ENCODE measurements at regions not wholly inside any gene's neighbourhood (a gene's known extent, or its start where the extent isn't known, plus 50 kb on each side); places are given as distances from the start of the nearest gene placed in this dataset.

DNA sequence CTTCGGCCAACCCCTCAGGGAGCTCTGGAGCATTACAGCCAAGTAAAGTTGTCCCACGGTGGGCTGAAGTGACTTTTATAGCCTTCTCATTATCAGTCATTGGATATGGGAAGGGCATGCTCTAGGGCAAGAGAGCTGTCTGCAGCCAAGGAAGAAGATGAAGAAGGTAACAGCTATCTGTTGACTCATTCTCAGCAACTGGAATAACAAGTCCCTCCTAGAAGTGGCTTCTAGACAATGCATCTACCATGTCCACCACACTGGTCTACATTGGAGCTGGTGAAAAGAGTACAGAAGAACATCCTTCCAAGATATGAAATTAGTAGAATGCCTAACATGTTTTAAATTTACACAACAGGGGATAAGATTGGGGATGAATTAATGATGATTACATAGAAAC, 524.2 kb downstream of the ACTL7B start:
- intact Hi-C loops (cut with micrococcal nuclease; ENCODE audit: unreplicated experiment) = loop anchor here (10.0 kb wide), 1 partner anchor 63 kb away; no protein-coding TSS in a partner anchor
- no TSS peak for BruUV-seq (replicated peaks)
- Histone ChIP-seq H3K4me3 (ENCODE audit: low read depth, low read length) (no peak overlapping the region), H3K36me3 (ENCODE audit: control insufficient read depth, insufficient read depth, low read length) (no peaks in the 10 kb centered on the region), H3K9me3 (peaks cover 6% of the 10 kb centered on the region; the same call in 1 of the 2 replicates), H3K27me3 (replicated peaks; ENCODE audit: control insufficient read depth, insufficient read depth, low read length) (no peaks in the 10 kb centered on the region), H3K4me1 (peaks cover 8% of the 10 kb centered on the region; the same call in 1 of the 2 replicates)
- DNase-seq = no peak
- ChIA-PET CTCF (no interaction called here), POLR2A (no interaction called here)
- no peak overlapping the region for H3K27ac Mint-ChIP-seq (ENCODE audit: unreplicated experiment)
- H3K4me1 Mint-ChIP-seq (ENCODE audit: low read depth, unreplicated experiment) = no peaks in the 10 kb centered on the region
- TF ChIP-seq CTCF (IDR thresholded peaks at IDR 0.05; ENCODE audit: insufficient read depth in 1 of 2, low read depth in 1 of 2, low read length in 1 of 2, severe bottlenecking in 1 of 2, unreplicated experiment in 1 of 2) = no peak
- H3K27me3 Mint-ChIP-seq (ENCODE audit: insufficient read depth, unreplicated experiment) = no peaks in the 10 kb centered on the region
- peaks cover 28% of the 10 kb centered on the region for H3K9me3 Mint-ChIP-seq (ENCODE audit: unreplicated experiment)
- no peaks in the 10 kb centered on the region for H3K36me3 Mint-ChIP-seq (ENCODE audit: insufficient read depth, unreplicated experiment)
- no peak overlapping the region for H3K4me3 Mint-ChIP-seq (ENCODE audit: unreplicated experiment)

- Histone ChIP-seq H3K36me3 (ENCODE audit: control insufficient read depth, insufficient read depth, low read length) (no peaks in the 10 kb centered on the region), H3K27me3 (replicated peaks; ENCODE audit: control insufficient read depth, insufficient read depth, low read length) (no peaks in the 10 kb centered on the region), H3K9me3 (peaks cover 8% of the 10 kb centered on the region; the same call in 1 of the 2 replicates), H3K4me1 (no peaks in the 10 kb centered on the region), H3K4me3 (ENCODE audit: low read depth, low read length) (no peak overlapping the region)
- BruUV-seq (replicated peaks) = no TSS peak
- no peak for DNase-seq
- Mint-ChIP-seq H3K4me3 (ENCODE audit: unreplicated experiment) (no peak overlapping the region), H3K4me1 (ENCODE audit: low read depth, unreplicated experiment) (no peaks in the 10 kb centered on the region), H3K27me3 (ENCODE audit: insufficient read depth, unreplicated experiment) (no peaks in the 10 kb centered on the region), H3K27ac (ENCODE audit: unreplicated experiment) (no peak overlapping the region), H3K36me3 (ENCODE audit: insufficient read depth, unreplicated experiment) (no peaks in the 10 kb centered on the region), H3K9me3 (ENCODE audit: unreplicated experiment) (peaks cover 38% of the 10 kb centered on the region)
- TF ChIP-seq CTCF (IDR thresholded peaks at IDR 0.05; ENCODE audit: insufficient read depth in 1 of 2, low read depth in 1 of 2, low read length in 1 of 2, severe bottlenecking in 1 of 2, unreplicated experiment in 1 of 2) = no peak
- POLR2A ChIA-PET = no interaction called here
- CTCF ChIA-PET = no interaction called here
- intact Hi-C loops (cut with micrococcal nuclease; ENCODE audit: unreplicated experiment) = no loop called here
Measured at GRCh38 chr9:108325406-108325805, 530.4 kb downstream of the ACTL7B start.

- Histone ChIP-seq H3K4me1 (no peaks in the 10 kb centered on the region), H3K36me3 (ENCODE audit: control insufficient read depth, insufficient read depth, low read length) (no peaks in the 10 kb centered on the region), H3K9me3 (peaks cover 8% of the 10 kb centered on the region; the same call in 1 of the 2 replicates), H3K27me3 (replicated peaks; ENCODE audit: control insufficient read depth, insufficient read depth, low read length) (no peaks in the 10 kb centered on the region), H3K4me3 (ENCODE audit: low read depth, low read length) (no peak overlapping the region)
- Mint-ChIP-seq H3K4me1 (ENCODE audit: low read depth, unreplicated experiment) (no peaks in the 10 kb centered on the region), H3K36me3 (ENCODE audit: insufficient read depth, unreplicated experiment) (no peaks in the 10 kb centered on the region), H3K27ac (ENCODE audit: unreplicated experiment) (no peak overlapping the region), H3K27me3 (ENCODE audit: insufficient read depth, unreplicated experiment) (no peaks in the 10 kb centered on the region), H3K9me3 (ENCODE audit: unreplicated experiment) (peaks cover 30% of the 10 kb centered on the region), H3K4me3 (ENCODE audit: unreplicated experiment) (no peak overlapping the region)
- BruUV-seq (replicated peaks) = no TSS peak
- ChIA-PET CTCF (no interaction called here), POLR2A (no interaction called here)
- no peak for DNase-seq
- no peak for TF ChIP-seq CTCF (IDR thresholded peaks at IDR 0.05; ENCODE audit: insufficient read depth in 1 of 2, low read depth in 1 of 2, low read length in 1 of 2, severe bottlenecking in 1 of 2, unreplicated experiment in 1 of 2)
- intact Hi-C loops (cut with micrococcal nuclease; ENCODE audit: unreplicated experiment) = no loop called here
Measured at GRCh38 chr9:108323615-108324014, 532.2 kb downstream of the ACTL7B start.

Data from Caco-2 (cell line).